ENCODE measurements at regions not wholly inside any gene's neighbourhood (a gene's known extent, or its start where the extent isn't known, plus 50 kb on each side); places are given as distances from the start of the nearest gene placed in this dataset.
"Not testable (repeated sequence)": the region's sequence is repeated elsewhere in the genome, so short reads cannot be mapped to it uniquely, and the experiment has no call there.

DNA sequence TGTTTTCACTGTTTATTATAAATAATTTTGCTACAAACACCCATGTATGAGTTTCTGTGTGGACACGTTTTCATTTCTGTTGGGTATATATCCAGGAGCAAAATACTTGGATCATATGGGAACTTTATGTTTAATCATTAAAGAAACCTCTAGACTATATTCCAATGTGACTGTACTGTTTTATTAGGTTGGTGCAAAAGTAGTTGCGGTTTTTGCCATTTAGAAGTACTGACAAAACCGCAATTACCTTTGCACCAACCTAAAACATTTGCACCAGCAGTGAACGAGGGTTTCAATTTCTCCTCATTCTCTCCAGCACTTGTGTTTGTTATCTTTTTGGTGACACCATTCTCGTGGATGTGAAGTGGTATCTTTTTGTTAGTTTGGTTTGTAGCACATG, 565.0 kb downstream of the TRIML1 start:
- in situ Hi-C loops (cut with MboI; ENCODE audit: low sequenced_read_pairs) = no loop called here
- H3K4me3 ChIP-seq = no peak overlapping the region
- H3K4me1 ChIP-seq = no peaks in the 10 kb centered on the region
- H3K36me3 ChIP-seq (replicated peaks) = no peaks in the 10 kb centered on the region
- DNase-seq (ENCODE audit: low spot score in 2 of 2) = no peak
- no peaks in the 10 kb centered on the region for H3K27me3 ChIP-seq (ENCODE audit: low read depth)
- no peaks in the 10 kb centered on the region for H3K9me3 ChIP-seq

- no peaks in the 10 kb centered on the region for H3K4me1 ChIP-seq
- in situ Hi-C loops (cut with MboI; ENCODE audit: low sequenced_read_pairs) = no loop called here
- no peak overlapping the region for H3K4me3 ChIP-seq
- no peaks in the 10 kb centered on the region for H3K27me3 ChIP-seq (ENCODE audit: low read depth)
- H3K9me3 ChIP-seq = no peaks in the 10 kb centered on the region
- DNase-seq (ENCODE audit: low spot score in 2 of 2) = no peak
- no peaks in the 10 kb centered on the region for H3K36me3 ChIP-seq (replicated peaks)
Measured at GRCh38 chr4:188707036-188707435, 567.8 kb downstream of the TRIML1 start.

- in situ Hi-C loops (cut with MboI; ENCODE audit: low sequenced_read_pairs) = no loop called here
- DNase-seq (ENCODE audit: low spot score in 2 of 2) = no peak
Measured at GRCh38 chr4:188714501-188714900, 575.3 kb downstream of the TRIML1 start.

DNA sequence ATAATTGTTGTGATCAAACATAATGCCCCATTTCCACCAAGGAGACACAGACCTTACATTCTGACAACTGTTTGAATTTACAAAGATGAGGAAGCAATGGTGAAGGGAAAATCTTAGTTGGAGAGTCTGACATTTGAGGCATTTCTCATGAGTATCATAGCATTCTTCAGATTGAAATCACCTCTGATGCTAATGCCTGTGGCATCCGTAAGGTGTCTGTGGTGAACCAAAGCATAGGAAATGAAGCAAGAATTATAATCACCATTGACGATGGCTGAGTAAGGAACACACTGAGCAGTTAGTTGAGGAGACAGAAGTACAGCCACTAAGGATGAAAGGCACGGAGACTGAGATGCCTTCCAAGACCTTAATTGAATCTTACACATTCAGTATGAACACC, 575.7 kb downstream of the TRIML1 start:
- no peaks in the 10 kb centered on the region for H3K27me3 ChIP-seq (ENCODE audit: low read depth)
- no peaks in the 10 kb centered on the region for H3K9me3 ChIP-seq
- DNase-seq (ENCODE audit: low spot score in 2 of 2) = no peak
- no peaks in the 10 kb centered on the region for H3K4me1 ChIP-seq
- H3K4me3 ChIP-seq = no peak overlapping the region
- no peaks in the 10 kb centered on the region for H3K36me3 ChIP-seq (replicated peaks)
- in situ Hi-C loops (cut with MboI; ENCODE audit: low sequenced_read_pairs) = no loop called here

More at GRCh38 chr4:188714501-188714900, 575.3 kb downstream of the TRIML1 start:
- H3K4me1 ChIP-seq = no peaks in the 10 kb centered on the region
- H3K27me3 ChIP-seq (ENCODE audit: low read depth) = no peaks in the 10 kb centered on the region
- no peaks in the 10 kb centered on the region for H3K36me3 ChIP-seq (replicated peaks)
- H3K9me3 ChIP-seq = no peaks in the 10 kb centered on the region
- H3K4me3 ChIP-seq = no peak overlapping the region

DNA sequence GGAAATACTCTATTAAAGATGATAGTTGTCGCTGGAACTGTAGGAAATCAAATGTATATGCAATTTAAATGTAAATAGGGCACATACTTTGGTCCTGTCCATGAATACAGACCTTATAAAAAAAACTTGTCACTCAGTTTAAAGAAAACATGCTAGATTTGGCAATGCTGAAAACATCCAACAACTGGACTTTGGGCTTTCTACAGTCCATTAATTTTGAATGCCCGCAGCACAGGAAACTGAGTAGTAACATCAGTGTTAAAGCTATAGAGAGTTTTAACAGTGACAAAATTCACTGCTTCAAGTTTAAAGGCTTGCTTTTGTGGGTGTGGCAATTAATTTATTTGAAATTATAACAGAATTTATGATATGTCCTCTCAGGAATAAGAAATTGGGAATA, 578.4 kb downstream of the TRIML1 start:
- in situ Hi-C loops (cut with MboI; ENCODE audit: low sequenced_read_pairs) = no loop called here
- Histone ChIP-seq H3K4me3 (no peak overlapping the region), H3K27me3 (ENCODE audit: low read depth) (no peaks in the 10 kb centered on the region), H3K4me1 (no peaks in the 10 kb centered on the region), H3K9me3 (no peaks in the 10 kb centered on the region), H3K36me3 (replicated peaks) (no peaks in the 10 kb centered on the region)
- no peak for DNase-seq (ENCODE audit: low spot score in 2 of 2)

DNA sequence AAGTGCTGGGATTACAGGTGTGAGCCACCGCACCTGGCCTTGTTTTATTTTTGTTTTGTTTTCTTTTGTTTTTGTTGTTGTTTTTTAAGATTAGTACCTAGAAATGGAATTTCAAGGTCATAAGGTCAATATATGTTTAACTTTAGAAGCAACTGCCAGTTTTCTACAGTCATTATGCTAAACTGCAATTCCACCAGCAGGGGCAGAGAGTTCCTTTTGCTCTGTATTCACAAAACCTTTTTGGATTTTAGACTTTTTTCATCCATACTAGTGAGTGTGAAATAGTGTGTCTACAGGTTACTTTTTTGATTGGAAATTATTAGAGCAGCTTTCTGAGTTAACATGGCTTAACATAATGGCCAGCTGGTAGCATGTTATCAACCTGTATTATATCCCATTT, 580.6 kb downstream of the TRIML1 start:
- no peaks in the 10 kb centered on the region for H3K27me3 ChIP-seq (ENCODE audit: low read depth)
- no peaks in the 10 kb centered on the region for H3K4me1 ChIP-seq
- in situ Hi-C loops (cut with MboI; ENCODE audit: low sequenced_read_pairs) = no loop called here
- H3K9me3 ChIP-seq = no peaks in the 10 kb centered on the region
- H3K4me3 ChIP-seq = no peak overlapping the region
- no peak for DNase-seq (ENCODE audit: low spot score in 2 of 2)
- no peaks in the 10 kb centered on the region for H3K36me3 ChIP-seq (replicated peaks)

DNA sequence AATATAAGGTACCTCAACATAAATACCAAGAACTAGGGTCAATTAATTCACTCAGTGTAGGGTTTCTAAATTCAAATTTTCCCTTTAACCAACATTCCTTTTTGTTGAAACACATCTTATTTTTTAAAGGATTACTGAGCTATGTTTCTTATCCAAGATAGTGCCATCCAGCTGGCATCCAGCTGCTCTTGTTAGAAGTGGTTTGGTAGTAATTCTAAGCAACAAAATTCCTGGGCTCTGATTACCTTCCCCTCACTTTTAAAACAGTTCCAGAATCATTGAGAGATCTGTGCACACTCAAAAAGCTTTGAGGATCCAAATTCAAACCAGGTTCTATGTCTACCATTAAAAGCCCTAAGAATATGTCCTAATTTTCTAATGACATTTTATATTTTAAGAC, 583.7 kb downstream of the TRIML1 start:
- no peak for DNase-seq (ENCODE audit: low spot score in 2 of 2)
- Histone ChIP-seq H3K4me1 (no peaks in the 10 kb centered on the region), H3K9me3 (no peaks in the 10 kb centered on the region), H3K4me3 (no peak overlapping the region), H3K27me3 (ENCODE audit: low read depth) (no peaks in the 10 kb centered on the region), H3K36me3 (replicated peaks) (no peaks in the 10 kb centered on the region)
- in situ Hi-C loops (cut with MboI; ENCODE audit: low sequenced_read_pairs) = no loop called here

DNA sequence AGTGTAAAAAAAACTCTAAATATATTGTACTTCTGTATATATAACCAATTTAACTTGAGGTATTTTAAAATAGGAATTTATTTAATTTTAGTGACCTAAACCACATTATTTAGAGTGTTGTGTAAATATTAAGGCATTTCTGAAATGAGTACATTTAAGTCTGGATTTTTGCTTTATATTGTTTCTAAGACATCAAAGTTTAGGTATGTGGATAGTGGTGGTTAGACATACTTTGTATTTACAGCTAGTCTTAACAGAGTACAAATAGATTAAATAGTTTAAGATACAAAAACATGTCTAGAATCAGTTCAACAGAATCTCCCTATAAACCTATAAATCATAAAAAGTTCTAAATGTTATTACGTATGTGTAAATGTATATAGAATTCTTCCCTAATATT, 588.5 kb downstream of the TRIML1 start:
- in situ Hi-C loops (cut with MboI; ENCODE audit: low sequenced_read_pairs) = no loop called here
- Histone ChIP-seq H3K4me3 (no peak overlapping the region), H3K36me3 (replicated peaks) (no peaks in the 10 kb centered on the region), H3K9me3 (no peaks in the 10 kb centered on the region), H3K4me1 (no peaks in the 10 kb centered on the region), H3K27me3 (ENCODE audit: low read depth) (no peaks in the 10 kb centered on the region)
- no peak for DNase-seq (ENCODE audit: low spot score in 2 of 2)

- Histone ChIP-seq H3K36me3 (replicated peaks) (no peaks in the 10 kb centered on the region), H3K4me3 (no peak overlapping the region), H3K4me1 (no peaks in the 10 kb centered on the region), H3K27me3 (ENCODE audit: low read depth) (no peaks in the 10 kb centered on the region), H3K9me3 (no peaks in the 10 kb centered on the region)
- no peak for DNase-seq (ENCODE audit: low spot score in 2 of 2)
- in situ Hi-C loops (cut with MboI; ENCODE audit: low sequenced_read_pairs) = no loop called here
Measured at GRCh38 chr4:188728359-188728758, 589.1 kb downstream of the TRIML1 start.

DNA sequence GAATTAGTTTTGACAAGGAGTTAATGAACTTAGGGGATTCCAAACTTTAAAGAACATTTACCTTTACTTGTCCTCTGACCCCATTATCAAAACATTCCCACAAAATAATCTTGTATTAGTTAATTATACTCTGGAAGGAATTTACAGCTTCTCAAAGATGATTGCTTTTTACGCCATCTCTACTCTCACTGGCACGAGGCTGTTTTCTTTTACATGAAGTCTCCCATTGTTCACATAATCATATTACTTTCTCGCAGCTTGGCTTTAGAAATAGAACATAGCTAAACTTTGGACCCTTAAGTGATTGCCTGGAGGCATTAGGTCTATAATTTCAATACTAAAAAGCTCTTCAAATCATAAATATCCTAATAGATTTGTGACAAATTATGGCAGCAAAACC, 592.9 kb downstream of the TRIML1 start:
- no peak for DNase-seq (ENCODE audit: low spot score in 2 of 2)
- Histone ChIP-seq H3K4me3 (no peak overlapping the region), H3K4me1 (no peaks in the 10 kb centered on the region), H3K27me3 (ENCODE audit: low read depth) (no peaks in the 10 kb centered on the region), H3K9me3 (no peaks in the 10 kb centered on the region), H3K36me3 (replicated peaks) (no peaks in the 10 kb centered on the region)
- in situ Hi-C loops (cut with MboI; ENCODE audit: low sequenced_read_pairs) = no loop called here

DNA sequence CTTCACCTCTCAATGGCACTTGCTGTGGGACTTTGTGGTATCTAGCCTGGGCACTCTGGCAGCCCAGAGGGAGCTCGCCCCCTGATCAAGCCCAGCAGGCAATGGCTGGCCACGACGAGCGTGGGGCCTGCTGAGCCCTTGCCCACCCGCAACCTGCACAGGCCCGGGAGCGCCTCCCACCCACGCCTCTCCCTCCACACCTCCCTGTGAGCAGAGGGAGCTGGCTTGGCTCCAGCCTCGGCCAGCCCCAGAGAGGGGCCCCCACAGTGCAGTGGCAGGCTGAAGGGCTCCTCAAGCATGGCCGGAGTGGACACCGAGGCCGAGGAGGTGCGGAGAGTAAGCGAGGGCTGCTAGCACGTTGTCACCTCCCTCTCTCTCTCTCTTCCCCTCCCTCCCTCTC, 595.8 kb downstream of the TRIML1 start:
- in situ Hi-C loops (cut with MboI; ENCODE audit: low sequenced_read_pairs) = no loop called here
- H3K27me3 ChIP-seq (ENCODE audit: low read depth) = no peaks in the 10 kb centered on the region

GRCh38 chr4:188737251-188738002, 598.2 kb downstream of the TRIML1 start:
- no peak for DNase-seq (ENCODE audit: low spot score in 2 of 2)
- Histone ChIP-seq H3K4me3 (no peak overlapping the region), H3K9me3 (no peaks in the 10 kb centered on the region), H3K4me1 (no peaks in the 10 kb centered on the region), H3K36me3 (replicated peaks) (no peaks in the 10 kb centered on the region), H3K27me3 (ENCODE audit: low read depth) (no peaks in the 10 kb centered on the region)
- in situ Hi-C loops (cut with MboI; ENCODE audit: low sequenced_read_pairs) = no loop called here

More for the DNA sequence above, 595.8 kb downstream of the TRIML1 start:
- Histone ChIP-seq H3K9me3 (no peaks in the 10 kb centered on the region), H3K4me1 (no peaks in the 10 kb centered on the region), H3K4me3 (no peak overlapping the region), H3K36me3 (replicated peaks) (no peaks in the 10 kb centered on the region)
- no peak for DNase-seq (ENCODE audit: low spot score in 2 of 2)

- not testable (repeated sequence) for H3K27me3 ChIP-seq (ENCODE audit: low read depth); H3K9me3 ChIP-seq
Measured at GRCh38 chr4:188738290-188738689, 599.0 kb downstream of the TRIML1 start.

GRCh38 chr4:188740172-188740571, 600.9 kb downstream of the TRIML1 start:
- in situ Hi-C loops (cut with MboI; ENCODE audit: low sequenced_read_pairs); H3K9me3 ChIP-seq; DNase-seq (ENCODE audit: low spot score in 2 of 2); H3K4me1 ChIP-seq; H3K4me3 ChIP-seq; H3K36me3 ChIP-seq (replicated peaks); H3K27me3 ChIP-seq (ENCODE audit: low read depth): not testable (repeated sequence)

More at GRCh38 chr4:188738290-188738689, 599.0 kb downstream of the TRIML1 start:
- in situ Hi-C loops (cut with MboI; ENCODE audit: low sequenced_read_pairs); H3K4me3 ChIP-seq; H3K36me3 ChIP-seq (replicated peaks); H3K4me1 ChIP-seq: not testable (repeated sequence)
- peak in 1 of 2 experiments; percentile 22 for DNase-seq (ENCODE audit: low spot score in 2 of 2)

- DNase-seq (ENCODE audit: low spot score in 2 of 2); H3K9me3 ChIP-seq; H3K36me3 ChIP-seq (replicated peaks); H3K27me3 ChIP-seq (ENCODE audit: low read depth); in situ Hi-C loops (cut with MboI; ENCODE audit: low sequenced_read_pairs); H3K4me3 ChIP-seq; H3K4me1 ChIP-seq: not testable (repeated sequence)
Measured at GRCh38 chr4:188740791-188741190, 601.5 kb downstream of the TRIML1 start.
